B cell (primary cell): ENCODE measurements at regions not wholly inside any gene's neighbourhood (a gene's known extent, or its start where the extent isn't known, plus 50 kb on each side); places are given as distances from the start of the nearest gene placed in this dataset.
"Not testable (repeated sequence)": the region's sequence is repeated elsewhere in the genome, so short reads cannot be mapped to it uniquely, and the experiment has no call there.

ENCODE experiments used
- ATAC-seq: fragments of 200-7000 bp; cut with Tn5 transposase; one replicate; pipeline ENCODE4 v1.10.0; 2021; ENCODE audit warnings: low read depth, mild to moderate bottlenecking, moderate number of reproducible peaks, moderate library complexity
- CTCF ChIA-PET: fragments of 350-600 bp; sonication (Branson Sonifier 250); formaldehyde crosslinking; loops from one replicate; lab custom pipeline; 2021; ENCODE audit warnings: antibody characterized with exemption, inconsistent platforms; lab: Charles Lee
- POLR2A ChIA-PET: fragments of 350-600 bp; sonication (Branson Sonifier 250); formaldehyde crosslinking; loops from one replicate; lab custom pipeline; 2021; ENCODE audit warnings: antibody characterized with exemption; lab: Charles Lee
- DNase-seq: peaks from one replicate; pipeline ENCODE4 v3.0.0; 2013
- H2AFZ ChIP-seq: 2 replicates; pipeline ENCODE4 v1.6.1; 2012; ENCODE audit warnings: mild to moderate bottlenecking, low read depth, low read length; ENCODE audit not compliant: insufficient read depth, poor library complexity, severe bottlenecking
- H3K27ac ChIP-seq, 2 donors: 1 replicate in 1 of 2; 2 replicates in 1 of 2; pipeline ENCODE4 v1.5.1; 2012 to 2013; ENCODE audit warnings: low read length in 2 of 2, mild to moderate bottlenecking in 2 of 2, moderate library complexity in 1 of 2
- H3K27me3 ChIP-seq, 4 experiments: fragments of 200-600 bp in 1 of 4; sonication (generic) in 1 of 4; replicated peaks in 1 of 4; 1 replicate in 2 of 4; 2 replicates in 2 of 4; pipeline versions ENCODE4 v1.6.1 to v1.7.0; 2013 to 2016; ENCODE audit warnings: low read length in 3 of 4, mild to moderate bottlenecking in 2 of 4, mixed read lengths in 1 of 4, moderate library complexity in 1 of 4; ENCODE audit not compliant: insufficient read depth in 4 of 4, control insufficient read depth in 3 of 4; ENCODE audit errors: control extremely low read depth in 1 of 4
- H3K36me3 ChIP-seq, 2 experiments: replicated peaks in 1 of 2; 1 replicate in 1 of 2; 2 replicates in 1 of 2; pipeline versions ENCODE4 v1.6.1 to v1.7.1; 2013; ENCODE audit warnings: low read length in 1 of 2; ENCODE audit not compliant: insufficient read depth in 2 of 2, control insufficient read depth in 1 of 2; ENCODE audit errors: control extremely low read depth in 1 of 2, extremely low read depth in 1 of 2
- H3K4me1 ChIP-seq, 2 donors: fragments of 200-600 bp in 1 of 2; sonication (generic) in 1 of 2; 1 replicate in 1 of 2; 2 replicates in 1 of 2; pipeline versions ENCODE4 v1.5.1 to v1.6.1; 2013 to 2017; ENCODE audit warnings: low read length in 2 of 2; ENCODE audit not compliant: control insufficient read depth in 2 of 2, insufficient read depth in 2 of 2
- H3K4me2 ChIP-seq: replicated peaks from 2 replicates; pipeline ENCODE3; 2012; ENCODE audit warnings: mild to moderate bottlenecking, low read depth, low read length; ENCODE audit not compliant: poor library complexity, severe bottlenecking
- H3K4me3 ChIP-seq, 5 experiments: fragments of 200-600 bp in 1 of 5; sonication (generic) in 1 of 5; 1 replicate in 3 of 5; 2 replicates in 2 of 5; pipeline versions ENCODE4 v1.5.1 to v1.7.0; 2011 to 2016; ENCODE audit warnings: low read length in 4 of 5, mild to moderate bottlenecking in 4 of 5, low read depth in 2 of 5, control low read depth in 1 of 5, moderate library complexity in 1 of 5; ENCODE audit not compliant: insufficient read depth in 1 of 5; ENCODE audit errors: control extremely low read depth in 1 of 5, extremely low read depth in 1 of 5
- H3K79me2 ChIP-seq: fragments of 200-600 bp; sonication (generic); one replicate; pipeline ENCODE4 v1.6.0; 2016; ENCODE audit warnings: low read length; ENCODE audit not compliant: control insufficient read depth, insufficient read depth
- H3K9ac ChIP-seq: fragments of 200-600 bp; sonication (generic); 2 replicates; pipeline ENCODE4 v1.6.1; 2017; ENCODE audit warnings: mild to moderate bottlenecking, low read length, moderate library complexity
- H3K9me3 ChIP-seq, 3 donors: one replicate each; pipeline versions ENCODE4 v1.6.1 to v1.7.1; 2013; ENCODE audit warnings: low read length in 2 of 3; ENCODE audit not compliant: control insufficient read depth in 2 of 3, insufficient read depth in 1 of 3; ENCODE audit errors: control extremely low read depth in 1 of 3
- H4K20me1 ChIP-seq: 2 replicates; pipeline ENCODE4 v1.6.0; 2012; ENCODE audit warnings: mild to moderate bottlenecking, low read length; ENCODE audit not compliant: insufficient read depth, control insufficient read depth, poor library complexity, severe bottlenecking
- H3K27ac Mint-ChIP-seq: one replicate; pipeline ENCODE4 v1.8.0; 2021; ENCODE audit warnings: mixed read lengths
- H3K27me3 Mint-ChIP-seq: one replicate; pipeline ENCODE4 v1.8.0; 2021; ENCODE audit warnings: mixed read lengths
- H3K4me1 Mint-ChIP-seq: one replicate; pipeline ENCODE4 v1.8.0; 2021; ENCODE audit warnings: mixed read lengths
- H3K4me3 Mint-ChIP-seq: one replicate; pipeline ENCODE4 v1.8.0; 2021; ENCODE audit warnings: mixed read lengths
- H3K9me3 Mint-ChIP-seq: one replicate; pipeline ENCODE4 v1.8.0; 2022; ENCODE audit warnings: mixed read lengths; ENCODE audit not compliant: insufficient read depth
- EZH2 ChIP-seq: IDR thresholded peaks from 2 replicates; pipeline ENCODE4 v1.6.1; 2012; ENCODE audit warnings: borderline replicate concordance, low read depth, mild to moderate bottlenecking, moderate library complexity, low read length; ENCODE audit not compliant: insufficient read depth, poor library complexity, severe bottlenecking
- WGBS: methylation state at CpG from one replicate; pipeline ENCODE4 v1.1.5; 2013; ENCODE audit warnings: missing lambda C conversion rate; ENCODE audit not compliant: insufficient coverage; 5-methylcytosine and 5-hydroxymethylcytosine counted together
- intact Hi-C: fragments of 100-400 bp; cut with micrococcal nuclease; formaldehyde crosslinking; loops from one replicate; pipeline ENCODE4 v1.10.0; 2022
- TF ChIP-seq, protein P1 (sequence below): fragments of 200-600 bp; IDR thresholded peaks from one replicate; pipeline ENCODE4 v1.8.0; 2022; ENCODE audit warnings: antibody characterized with exemption, mild to moderate bottlenecking

DNA sequence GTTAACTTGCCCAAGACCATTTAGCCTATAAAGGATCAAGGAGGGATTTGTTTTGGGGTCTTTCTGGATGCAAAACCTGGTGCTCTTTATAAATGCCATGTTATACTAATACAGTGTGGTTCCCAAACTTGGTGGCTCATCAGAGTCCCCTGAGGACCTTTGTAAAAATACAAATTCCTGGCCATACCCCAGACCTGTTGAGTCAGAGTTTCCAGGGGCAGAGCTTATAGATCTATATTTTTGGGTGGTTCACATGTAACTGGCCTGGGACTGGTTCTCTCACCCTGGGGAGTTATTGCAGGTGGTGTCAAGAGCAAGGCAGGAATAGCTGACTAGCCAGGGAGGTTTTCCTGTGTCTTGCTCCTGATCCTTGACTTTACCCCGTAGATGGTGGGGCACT is 136.9 kb upstream of the HNRNPU start:
- Histone ChIP-seq H3K4me2 (no peak overlapping the region), H3K27ac (no peak overlapping the region), H3K9me3 (no peaks in the 10 kb centered on the region), H3K27me3 (no peaks in the 10 kb centered on the region), H3K4me3 (no peak overlapping the region), H3K9ac (no peak overlapping the region), H3K79me2 (no peaks in the 10 kb centered on the region), H3K36me3 (no peaks in the 10 kb centered on the region), H3K4me1 (peaks cover 6 to 7% of the 10 kb centered on the region in 2 donors), H2AFZ (no peak overlapping the region), H4K20me1 (no peaks in the 10 kb centered on the region)
- TF ChIP-seq, protein P1, sequence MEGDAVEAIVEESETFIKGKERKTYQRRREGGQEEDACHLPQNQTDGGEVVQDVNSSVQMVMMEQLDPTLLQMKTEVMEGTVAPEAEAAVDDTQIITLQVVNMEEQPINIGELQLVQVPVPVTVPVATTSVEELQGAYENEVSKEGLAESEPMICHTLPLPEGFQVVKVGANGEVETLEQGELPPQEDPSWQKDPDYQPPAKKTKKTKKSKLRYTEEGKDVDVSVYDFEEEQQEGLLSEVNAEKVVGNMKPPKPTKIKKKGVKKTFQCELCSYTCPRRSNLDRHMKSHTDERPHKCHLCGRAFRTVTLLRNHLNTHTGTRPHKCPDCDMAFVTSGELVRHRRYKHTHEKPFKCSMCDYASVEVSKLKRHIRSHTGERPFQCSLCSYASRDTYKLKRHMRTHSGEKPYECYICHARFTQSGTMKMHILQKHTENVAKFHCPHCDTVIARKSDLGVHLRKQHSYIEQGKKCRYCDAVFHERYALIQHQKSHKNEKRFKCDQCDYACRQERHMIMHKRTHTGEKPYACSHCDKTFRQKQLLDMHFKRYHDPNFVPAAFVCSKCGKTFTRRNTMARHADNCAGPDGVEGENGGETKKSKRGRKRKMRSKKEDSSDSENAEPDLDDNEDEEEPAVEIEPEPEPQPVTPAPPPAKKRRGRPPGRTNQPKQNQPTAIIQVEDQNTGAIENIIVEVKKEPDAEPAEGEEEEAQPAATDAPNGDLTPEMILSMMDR = no peak
- TF ChIP-seq EZH2 = no peak
- H3K4me1 Mint-ChIP-seq = peaks cover 14% of the 10 kb centered on the region
- H3K9me3 Mint-ChIP-seq = no peaks in the 10 kb centered on the region
- WGBS = 67% methylated on average over 1 of the region's 1 CpG
- H3K4me3 Mint-ChIP-seq = no peak overlapping the region
- POLR2A ChIA-PET = no interaction called here
- H3K27ac Mint-ChIP-seq = no peak overlapping the region
- no peak for ATAC-seq
- CTCF ChIA-PET = no interaction called here
- intact Hi-C loops = no loop called here
- no peak for DNase-seq
- H3K27me3 Mint-ChIP-seq = no peaks in the 10 kb centered on the region

GRCh38 chr1:245000872-245001188 is 136.5 kb upstream of the HNRNPU start:
- H3K36me3 ChIP-seq = no peaks in the 10 kb centered on the region
- no peak overlapping the region for H2AFZ ChIP-seq
- CTCF ChIA-PET = no interaction called here
- DNase-seq = no peak
- no peaks in the 10 kb centered on the region for H3K9me3 ChIP-seq
- H3K4me1 ChIP-seq = peaks cover 6 to 7% of the 10 kb centered on the region in 2 donors
- intact Hi-C loops = no loop called here
- H3K27me3 ChIP-seq = no peaks in the 10 kb centered on the region
- no peak overlapping the region for H3K4me3 ChIP-seq
- H4K20me1 ChIP-seq = no peaks in the 10 kb centered on the region
- POLR2A ChIA-PET = no interaction called here
- TF ChIP-seq, protein P1 = no peak
- TF ChIP-seq EZH2 = no peak
- H3K9ac ChIP-seq = no peak overlapping the region
- ATAC-seq = no peak
- no peak overlapping the region for H3K27ac Mint-ChIP-seq
- H3K4me1 Mint-ChIP-seq = peaks cover 14% of the 10 kb centered on the region
- H3K27me3 Mint-ChIP-seq = no peaks in the 10 kb centered on the region
- no peaks in the 10 kb centered on the region for H3K9me3 Mint-ChIP-seq
- no peaks in the 10 kb centered on the region for H3K79me2 ChIP-seq
- H3K27ac ChIP-seq = no peak overlapping the region
- H3K4me2 ChIP-seq = peak overlapping the region; percentile 24
- peak overlapping the region; percentile 1 for H3K4me3 Mint-ChIP-seq

GRCh38 chr1:244999644-245000043 is 135.3 kb upstream of the HNRNPU start:
- H3K27me3 ChIP-seq, H3K36me3 ChIP-seq, H3K9me3 Mint-ChIP-seq, ATAC-seq, H3K9me3 ChIP-seq, H3K4me1 ChIP-seq, H3K27ac ChIP-seq, H3K9ac ChIP-seq, H3K4me2 ChIP-seq, DNase-seq, H3K27me3 Mint-ChIP-seq, H3K4me3 ChIP-seq, H3K4me3 Mint-ChIP-seq, H3K79me2 ChIP-seq, POLR2A ChIA-PET, H4K20me1 ChIP-seq, H2AFZ ChIP-seq, CTCF ChIA-PET, H3K27ac Mint-ChIP-seq, intact Hi-C loops: not testable (repeated sequence)
- no CpG with 5 or more reads among the region's 3 CpGs for WGBS
- H3K4me1 Mint-ChIP-seq = peaks cover 14% of the 10 kb centered on the region
